GM12878 (cell line): ENCODE measurements at regions not wholly inside any gene's neighbourhood (a gene's known extent, or its start where the extent isn't known, plus 50 kb on each side); places are given as distances from the start of the nearest gene placed in this dataset.

Experiments
- ATAC-seq: fragments of 200-7000 bp; cut with Tn5 transposase; 3 replicates; pipeline ENCODE4 v1.9.1; 2020; ENCODE audit warnings: mild to moderate bottlenecking, moderate library complexity
- BruUV-seq: library from RNA; stranded (reverse); fragments of 400-500 nt; replicated peaks from 2 replicates; lab custom pipeline; 2021; lab: Mats Ljungman, UMichigan
- CTCF ChIA-PET: fragments of 300-600 bp; sonication (Branson Sonifier 250); formaldehyde crosslinking; extraction: SDS; loops from one replicate; lab custom pipeline; 2021; ENCODE audit warnings: inconsistent platforms; lab: Yijun Ruan, JAX
- POLR2A ChIA-PET: fragments of 350-600 bp; formaldehyde crosslinking; extraction: SDS; loops from one replicate; lab custom pipeline; 2021; ENCODE audit warnings: inconsistent platforms; lab: Charles Lee
- RAD21 ChIA-PET: fragments of 300-600 bp; sonication (Branson Sonifier 250); formaldehyde crosslinking; loops from one replicate; lab custom pipeline; 2023; ENCODE audit warnings: antibody characterized with exemption; ENCODE audit not compliant: unreplicated experiment; lab: Charles Lee
- SMC1A ChIA-PET: fragments of 300-600 bp; sonication (Branson Sonifier 250); formaldehyde crosslinking; loops from one replicate; lab custom pipeline; 2023; ENCODE audit not compliant: unreplicated experiment, uncharacterized antibody; lab: Charles Lee
- DNase-seq: peaks from one replicate; pipeline ENCODE4 v3.0.0-alpha.2; 2011; ENCODE audit warnings: low read depth, low spot score
- FAIRE-seq: peaks from 3 replicates; lab custom pipeline; 2011; peaks lifted over from hg19 to GRCh38; lab: Jason Lieb, UNC
- H2AFZ ChIP-seq: 2 replicates; pipeline ENCODE4 v1.6.0; 2011; ENCODE audit warnings: low read depth, low read length, control low read depth; ENCODE audit not compliant: control insufficient read depth
- H3K27ac ChIP-seq: 2 replicates; pipeline ENCODE4 v1.5.1; 2011; ENCODE audit warnings: control low read depth; ENCODE audit not compliant: control insufficient read depth, insufficient read depth
- H3K27me3 ChIP-seq, 2 experiments: replicated peaks in 1 of 2; 2 replicates each; pipeline versions ENCODE4 v1.6.0 to v1.6.1; 2011; ENCODE audit warnings: low read length in 1 of 2; ENCODE audit not compliant: control insufficient read depth in 2 of 2, insufficient read depth in 2 of 2
- H3K36me3 ChIP-seq, 2 experiments: 2 replicates each; pipeline ENCODE4 v1.5.1; 2011; ENCODE audit warnings: low read length in 1 of 2; ENCODE audit not compliant: control insufficient read depth in 2 of 2, insufficient read depth in 2 of 2
- H3K4me1 ChIP-seq: 2 replicates; pipeline ENCODE4 v1.6.1; 2011; ENCODE audit warnings: mild to moderate bottlenecking, low read length, moderate library complexity, mixed read lengths; ENCODE audit not compliant: control insufficient read depth, insufficient read depth
- H3K4me2 ChIP-seq: 2 replicates; pipeline ENCODE4 v1.6.0; 2011; ENCODE audit warnings: control low read depth; ENCODE audit not compliant: control insufficient read depth, insufficient read depth
- H3K4me3 ChIP-seq: fragments of 200-600 bp; sonication (generic); 2 replicates; pipeline ENCODE4 v1.5.1; 2016
- H3K79me2 ChIP-seq: 2 replicates; pipeline ENCODE4 v1.6.0; 2011; ENCODE audit warnings: low read length; ENCODE audit not compliant: control insufficient read depth, insufficient read depth
- H3K9ac ChIP-seq: 2 replicates; pipeline ENCODE4 v1.8.0; 2011; ENCODE audit warnings: low read length, control low read depth, mixed read lengths; ENCODE audit not compliant: control insufficient read depth, insufficient read depth
- H3K9me3 ChIP-seq: replicated peaks from 3 replicates; pipeline ENCODE4 v1.5.1; 2011; ENCODE audit warnings: mild to moderate bottlenecking, low read length; ENCODE audit not compliant: control insufficient read depth, insufficient read depth
- H4K20me1 ChIP-seq: 2 replicates; pipeline ENCODE4 v1.6.0; 2011; ENCODE audit not compliant: control insufficient read depth, insufficient read depth
- BACH1 ChIP-seq: fragments of 450-650 bp; IDR thresholded peaks from 2 replicates; pipeline ENCODE4 v1.6.1; 2017; ENCODE audit warnings: mild to moderate bottlenecking, borderline replicate concordance
- CBX5 ChIP-seq: sonication (generic); IDR thresholded peaks from 2 replicates; pipeline ENCODE4 v1.6.1; 2016; ENCODE audit warnings: low read depth, moderate library complexity, mild to moderate bottlenecking, inconsistent platforms
- HDAC6 ChIP-seq: fragments of 200-600 bp; sonication (generic); IDR thresholded peaks from one replicate; pipeline ENCODE4 v1.8.0; 2017; ENCODE audit warnings: antibody characterized with exemption; ENCODE audit not compliant: unreplicated experiment
- JUNB ChIP-seq: IDR thresholded peaks from 2 replicates; pipeline ENCODE4 v1.6.1; 2016; ENCODE audit warnings: antibody characterized with exemption, mild to moderate bottlenecking
- NR2C1 ChIP-seq: fragments of 450-650 bp; IDR thresholded peaks from 2 replicates; pipeline ENCODE4 v1.6.1; 2017; ENCODE audit warnings: antibody characterized with exemption, mild to moderate bottlenecking, moderate library complexity
- PBX3 ChIP-seq: IDR thresholded peaks from 2 replicates; pipeline ENCODE4 v1.6.1; 2011; ENCODE audit warnings: mild to moderate bottlenecking, low read depth, low read length, moderate library complexity; ENCODE audit not compliant: insufficient replicate concordance
- PML ChIP-seq: IDR thresholded peaks from 2 replicates; pipeline ENCODE4 v1.6.1; 2012; ENCODE audit warnings: low read length, inconsistent platforms
- POLR2AphosphoS5 ChIP-seq: IDR thresholded peaks from 2 replicates; pipeline ENCODE4 v1.6.1; 2011; ENCODE audit warnings: mild to moderate bottlenecking, low read length, inconsistent platforms
- RAD21 ChIP-seq: IDR thresholded peaks from 2 replicates; pipeline ENCODE4 v1.6.1; 2011; ENCODE audit warnings: mild to moderate bottlenecking, low read depth, low read length, moderate library complexity; ENCODE audit not compliant: insufficient read depth
- RELA ChIP-seq: fragments of 450-650 bp; IDR thresholded peaks from 2 replicates; pipeline ENCODE4 v1.8.0; 2014; ENCODE audit warnings: borderline replicate concordance; ENCODE audit not compliant: partially characterized antibody
- TCF12 ChIP-seq: IDR thresholded peaks from 2 replicates; pipeline ENCODE4 v1.6.1; 2011; ENCODE audit warnings: low read depth, mild to moderate bottlenecking, low read length
- WGBS: methylation state at CpG from one replicate; pipeline ENCODE4 v1.1.6; 2016; ENCODE audit warnings: low lambda C conversion rate; ENCODE audit not compliant: insufficient replicate concordance, insufficient coverage; ENCODE audit errors: missing lambda C conversion rate; 5-methylcytosine and 5-hydroxymethylcytosine counted together
- in situ Hi-C: fragments of 300-500 bp; cut with MboI; formaldehyde crosslinking; loops from 9 replicates; pipeline ENCODE4 v1.14.3; 2018; ENCODE audit warnings: mixed read lengths
- intact Hi-C: fragments of 100-400 bp; cut with micrococcal nuclease; formaldehyde crosslinking; loops from one replicate; pipeline ENCODE4 v1.14.2; 2022; ENCODE audit not compliant: unreplicated experiment
- TF ChIP-seq, protein P1 (sequence below): fragments of 150-350 bp; IDR thresholded peaks from 2 replicates; pipeline ENCODE4 v1.6.1; 2016; ENCODE audit warnings: low read depth, low read length

DNA sequence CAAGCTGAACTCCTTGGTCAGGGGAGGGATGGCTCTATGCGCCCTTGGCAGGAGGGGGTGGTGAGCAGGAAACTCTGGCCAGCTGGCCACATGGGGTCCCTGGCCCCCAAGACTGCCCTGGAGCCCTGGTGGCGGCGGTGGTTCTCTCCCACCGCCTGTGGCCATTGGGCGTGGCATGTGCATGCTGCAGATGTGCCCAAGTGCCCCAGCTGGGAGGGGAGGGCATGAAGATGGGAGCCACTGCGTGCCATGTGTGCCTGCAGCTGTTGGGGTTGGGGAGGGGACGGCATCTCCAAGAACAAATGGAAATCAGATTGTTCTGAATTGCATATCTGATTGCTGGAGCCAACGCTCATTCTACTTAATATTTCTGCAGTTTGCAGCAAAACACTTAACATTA lies 115.7 kb upstream of the IGF1 start:
- H3K4me3 ChIP-seq, result no peak overlapping the region
- no peaks in the 10 kb centered on the region for H3K27me3 ChIP-seq
- ATAC-seq (no peak), DNase-seq (no peak), FAIRE-seq (no peak)
- H3K4me1 ChIP-seq, result no peaks in the 10 kb centered on the region
- H3K9me3 ChIP-seq, result no peaks in the 10 kb centered on the region
- no peak overlapping the region for H3K4me2 ChIP-seq
- no TSS peak for BruUV-seq
- H3K27ac ChIP-seq, result no peak overlapping the region
- H3K79me2 ChIP-seq, result no peaks in the 10 kb centered on the region
- H3K9ac ChIP-seq, result no peak overlapping the region
- TF ChIP-seq PML (no peak), RAD21 (no peak), POLR2AphosphoS5 (no peak), CBX5 (no peak), RELA (no peak), BACH1 (no peak), HDAC6 (no peak), PBX3 (no peak), JUNB (no peak), NR2C1 (no peak), TCF12 (no peak)
- TF ChIP-seq, protein P1, sequence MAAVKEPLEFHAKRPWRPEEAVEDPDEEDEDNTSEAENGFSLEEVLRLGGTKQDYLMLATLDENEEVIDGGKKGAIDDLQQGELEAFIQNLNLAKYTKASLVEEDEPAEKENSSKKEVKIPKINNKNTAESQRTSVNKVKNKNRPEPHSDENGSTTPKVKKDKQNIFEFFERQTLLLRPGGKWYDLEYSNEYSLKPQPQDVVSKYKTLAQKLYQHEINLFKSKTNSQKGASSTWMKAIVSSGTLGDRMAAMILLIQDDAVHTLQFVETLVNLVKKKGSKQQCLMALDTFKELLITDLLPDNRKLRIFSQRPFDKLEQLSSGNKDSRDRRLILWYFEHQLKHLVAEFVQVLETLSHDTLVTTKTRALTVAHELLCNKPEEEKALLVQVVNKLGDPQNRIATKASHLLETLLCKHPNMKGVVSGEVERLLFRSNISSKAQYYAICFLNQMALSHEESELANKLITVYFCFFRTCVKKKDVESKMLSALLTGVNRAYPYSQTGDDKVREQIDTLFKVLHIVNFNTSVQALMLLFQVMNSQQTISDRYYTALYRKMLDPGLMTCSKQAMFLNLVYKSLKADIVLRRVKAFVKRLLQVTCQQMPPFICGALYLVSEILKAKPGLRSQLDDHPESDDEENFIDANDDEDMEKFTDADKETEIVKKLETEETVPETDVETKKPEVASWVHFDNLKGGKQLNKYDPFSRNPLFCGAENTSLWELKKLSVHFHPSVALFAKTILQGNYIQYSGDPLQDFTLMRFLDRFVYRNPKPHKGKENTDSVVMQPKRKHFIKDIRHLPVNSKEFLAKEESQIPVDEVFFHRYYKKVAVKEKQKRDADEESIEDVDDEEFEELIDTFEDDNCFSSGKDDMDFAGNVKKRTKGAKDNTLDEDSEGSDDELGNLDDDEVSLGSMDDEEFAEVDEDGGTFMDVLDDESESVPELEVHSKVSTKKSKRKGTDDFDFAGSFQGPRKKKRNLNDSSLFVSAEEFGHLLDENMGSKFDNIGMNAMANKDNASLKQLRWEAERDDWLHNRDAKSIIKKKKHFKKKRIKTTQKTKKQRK, result no peak
- ChIA-PET POLR2A (no interaction called here), CTCF (no interaction called here), RAD21 (interaction anchor here (0.6 to 0.9 kb wide), 2 partner anchors 112 to 426 kb away, joined by 3 read pairs; no protein-coding TSS in a partner anchor), SMC1A (no interaction called here)
- intact Hi-C loops, result no loop called here
- no peaks in the 10 kb centered on the region for H3K36me3 ChIP-seq
- no peak overlapping the region for H2AFZ ChIP-seq
- in situ Hi-C loops, result no loop called here
- WGBS, result 44% methylated on average over 8 of the region's 8 CpGs
- H4K20me1 ChIP-seq, result no peaks in the 10 kb centered on the region
